Erythroblast (primary cell): ENCODE measurements at regions not wholly inside any gene's neighbourhood (a gene's known extent, or its start where the extent isn't known, plus 50 kb on each side); places are given as distances from the start of the nearest gene placed in this dataset.

Source experiments
- GATA1 ChIP-seq: IDR thresholded peaks from 2 replicates; pipeline ENCODE4 v1.6.1; 2011; ENCODE audit warnings: low read depth, mild to moderate bottlenecking, control low read depth, low read length, moderate library complexity
- POLR2A ChIP-seq: IDR thresholded peaks from 2 replicates; pipeline ENCODE4 v1.6.1; 2011; ENCODE audit warnings: mild to moderate bottlenecking, low read length

GRCh38 chr10:28947171-28947570 lies 269.9 kb downstream of the BAMBI start:
- TF ChIP-seq POLR2A (no peak), GATA1 (no peak)
